GM13976 (cell line): ENCODE measurements at regions not wholly inside any gene's neighbourhood (a gene's known extent, or its start where the extent isn't known, plus 50 kb on each side); places are given as distances from the start of the nearest gene placed in this dataset.

ENCODE experiments used
- DNase-seq: peaks from one replicate; pipeline ENCODE4 v3.0.0; 2012; ENCODE audit warnings: low spot score
- in situ Hi-C: fragments of 300-500 bp; cut with MboI; formaldehyde crosslinking; loops from one replicate; pipeline ENCODE4 v1.12.0; 2022; ENCODE audit warnings: low sequenced_read_pairs, mixed read lengths, inconsistent platforms; ENCODE audit not compliant: unreplicated experiment
- TF ChIP-seq, protein P1 (sequence below): IDR thresholded peaks from 2 replicates; pipeline ENCODE4 v1.5.1; 2012; ENCODE audit warnings: borderline replicate concordance, mild to moderate bottlenecking; ENCODE audit not compliant: insufficient read depth; ENCODE audit errors: extremely low read depth, missing control alignments, control extremely low read depth

DNA sequence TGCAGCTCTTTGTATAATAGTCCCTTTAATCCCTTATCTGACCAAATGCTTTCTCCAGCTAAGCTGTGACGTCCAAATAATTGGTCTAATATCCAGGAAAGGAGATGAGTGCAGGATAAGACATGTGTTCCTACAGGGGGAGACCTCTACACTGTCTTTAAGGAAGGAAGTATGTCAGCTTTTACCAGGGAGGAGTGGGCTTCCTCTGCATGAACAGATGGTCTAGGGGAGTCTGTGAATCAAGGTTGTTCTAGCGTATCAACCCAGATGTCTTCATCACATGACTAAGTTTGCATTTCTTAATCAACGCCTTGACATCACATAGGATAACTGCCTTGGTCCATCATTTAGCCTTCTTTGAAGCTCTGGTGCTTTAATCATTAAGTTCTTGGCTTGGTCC, 528.2 kb downstream of the MRPL39 start:
- in situ Hi-C loops = no loop called here

DNA sequence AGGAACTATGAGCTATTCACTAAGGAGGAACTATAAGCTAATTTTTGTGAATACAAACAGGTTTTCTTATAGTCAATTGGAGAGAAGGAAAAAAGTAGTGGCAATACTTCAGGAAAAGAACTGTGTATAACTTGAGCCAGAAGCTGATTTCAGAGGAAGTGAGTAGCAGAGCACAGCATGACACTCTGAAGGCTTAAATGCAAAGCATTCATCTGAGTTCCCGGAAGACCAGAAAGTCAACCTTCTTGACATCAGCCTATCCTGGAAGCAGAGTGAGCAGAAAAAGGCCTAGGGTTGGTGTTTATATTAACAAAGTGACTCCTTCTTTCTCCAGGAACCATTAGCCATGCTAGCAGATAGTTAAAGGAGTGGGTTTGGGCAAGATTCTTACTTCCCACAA, 545.2 kb downstream of the MRPL39 start:
- TF ChIP-seq, protein P1, sequence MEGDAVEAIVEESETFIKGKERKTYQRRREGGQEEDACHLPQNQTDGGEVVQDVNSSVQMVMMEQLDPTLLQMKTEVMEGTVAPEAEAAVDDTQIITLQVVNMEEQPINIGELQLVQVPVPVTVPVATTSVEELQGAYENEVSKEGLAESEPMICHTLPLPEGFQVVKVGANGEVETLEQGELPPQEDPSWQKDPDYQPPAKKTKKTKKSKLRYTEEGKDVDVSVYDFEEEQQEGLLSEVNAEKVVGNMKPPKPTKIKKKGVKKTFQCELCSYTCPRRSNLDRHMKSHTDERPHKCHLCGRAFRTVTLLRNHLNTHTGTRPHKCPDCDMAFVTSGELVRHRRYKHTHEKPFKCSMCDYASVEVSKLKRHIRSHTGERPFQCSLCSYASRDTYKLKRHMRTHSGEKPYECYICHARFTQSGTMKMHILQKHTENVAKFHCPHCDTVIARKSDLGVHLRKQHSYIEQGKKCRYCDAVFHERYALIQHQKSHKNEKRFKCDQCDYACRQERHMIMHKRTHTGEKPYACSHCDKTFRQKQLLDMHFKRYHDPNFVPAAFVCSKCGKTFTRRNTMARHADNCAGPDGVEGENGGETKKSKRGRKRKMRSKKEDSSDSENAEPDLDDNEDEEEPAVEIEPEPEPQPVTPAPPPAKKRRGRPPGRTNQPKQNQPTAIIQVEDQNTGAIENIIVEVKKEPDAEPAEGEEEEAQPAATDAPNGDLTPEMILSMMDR = no peak
- no peak for DNase-seq
- in situ Hi-C loops = no loop called here

More for the DNA sequence above, 528.2 kb downstream of the MRPL39 start:
- TF ChIP-seq, protein P1 = no peak
- DNase-seq = no peak

DNA sequence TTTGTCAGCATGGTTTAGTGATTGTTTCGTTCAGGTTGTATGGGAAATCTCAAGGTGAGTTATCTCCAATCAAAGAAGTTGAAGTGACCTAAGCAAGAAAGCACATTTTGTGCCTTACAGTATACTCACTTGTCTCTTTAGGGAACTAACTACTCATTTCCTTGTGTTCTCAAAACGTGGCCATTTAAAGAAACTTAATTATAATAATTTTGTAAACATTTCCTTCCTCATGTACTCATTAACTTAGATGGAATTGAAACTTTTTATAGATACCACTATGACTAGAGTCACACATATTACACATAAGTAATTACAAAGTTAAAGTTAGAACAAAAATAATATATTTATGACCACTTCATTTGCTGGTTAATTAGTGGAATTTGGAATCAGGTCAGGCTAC, 552.6 kb downstream of the MRPL39 start:
- no peak for DNase-seq
- in situ Hi-C loops = no loop called here
- TF ChIP-seq, protein P1 = no peak

DNA sequence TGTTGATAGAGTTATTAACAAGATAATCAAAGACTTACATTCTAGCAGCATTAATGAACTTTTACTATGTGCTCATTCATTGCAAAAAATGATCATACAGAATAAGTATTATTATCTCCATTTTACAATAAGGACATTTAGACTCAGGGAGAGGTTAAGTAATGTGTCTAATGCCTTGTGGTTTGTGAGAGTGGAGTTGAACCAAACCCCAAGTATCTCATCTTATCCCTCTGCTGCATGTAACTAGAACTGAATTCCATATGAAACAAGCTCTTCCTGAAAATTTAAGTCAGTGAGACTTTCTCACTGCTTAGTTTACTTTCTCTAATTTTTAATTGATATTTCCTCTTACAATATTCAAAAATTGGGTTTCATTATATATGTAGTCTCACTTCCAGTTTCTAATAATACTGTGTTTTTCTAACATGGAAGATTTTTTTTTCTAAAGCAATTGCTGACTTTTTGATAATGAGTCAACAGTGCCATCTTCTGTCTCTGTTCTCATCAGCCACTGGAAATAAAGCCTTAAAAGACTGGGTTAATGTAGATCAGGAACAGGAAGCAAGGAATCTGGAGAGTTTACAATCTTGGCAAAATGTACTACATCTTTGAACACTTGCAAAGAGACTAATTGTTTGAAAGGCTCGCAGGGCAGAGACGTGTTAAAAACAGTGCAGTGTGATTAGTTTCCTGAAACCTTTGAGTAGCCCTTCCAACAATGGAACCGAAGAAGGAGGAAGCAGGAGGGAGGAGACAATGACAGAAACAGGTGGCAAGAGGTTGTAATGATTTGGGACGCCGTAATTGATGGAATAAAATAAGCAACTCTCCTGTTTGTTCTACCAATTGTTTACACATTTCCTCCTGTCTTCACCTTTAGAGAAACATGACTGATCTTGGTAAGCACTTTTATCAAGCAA, 567.6 kb downstream of the MRPL39 start:
- TF ChIP-seq, protein P1 = peak; percentile 31
- no peak for DNase-seq
- in situ Hi-C loops = loop anchor here (10.0 kb wide), 2 partner anchors 145 to 345 kb away; no protein-coding TSS in a partner anchor

DNA sequence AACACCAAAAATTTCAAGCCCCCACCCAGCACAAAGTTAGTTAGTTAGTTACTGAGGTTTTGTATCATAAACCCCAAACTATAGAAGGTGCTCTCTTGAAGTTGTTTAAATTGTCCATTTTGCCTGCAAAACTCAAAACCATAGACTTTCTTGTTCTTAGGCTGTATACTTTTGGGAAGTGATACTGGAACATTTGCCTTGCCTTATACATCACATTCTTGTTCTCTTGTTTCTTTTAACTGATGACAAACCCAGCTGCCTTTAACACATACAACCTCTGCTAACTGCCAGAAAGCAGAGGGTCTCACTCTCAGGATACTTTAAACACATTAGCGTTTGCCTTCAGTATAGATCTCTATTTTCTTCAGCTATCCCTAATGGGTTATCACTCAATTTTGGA, 570.5 kb downstream of the MRPL39 start:
- DNase-seq = no peak
- TF ChIP-seq, protein P1 = no peak
- in situ Hi-C loops = loop anchor here (10.0 kb wide), 1 partner anchor 142 kb away; no protein-coding TSS in a partner anchor

DNA sequence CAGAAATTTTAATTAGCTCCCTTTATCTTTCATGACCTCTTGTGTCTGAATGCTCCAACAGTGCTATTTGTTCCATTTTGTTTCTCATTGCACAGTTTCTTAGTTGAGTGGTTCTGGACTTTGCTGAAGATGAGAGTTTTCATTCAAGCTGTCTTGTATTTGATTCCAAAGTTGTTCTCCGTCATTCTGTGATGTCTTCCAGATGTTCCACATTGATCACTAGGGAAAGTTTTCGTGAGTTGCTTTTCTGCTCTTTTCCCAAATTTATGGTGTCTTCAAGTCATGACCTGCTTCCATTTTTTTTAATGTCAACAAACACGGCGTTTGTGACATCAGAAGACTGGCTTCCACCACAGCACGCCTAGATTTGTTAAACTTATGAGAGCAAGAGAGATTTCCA, 575.5 kb downstream of the MRPL39 start:
- TF ChIP-seq, protein P1 = no peak
- DNase-seq = no peak
- in situ Hi-C loops = loop anchor here (10.0 kb wide), 1 partner anchor 137 kb away; no protein-coding TSS in a partner anchor
